GM18873 (cell line): ENCODE measurements at regions not wholly inside any gene's neighbourhood (a gene's known extent, or its start where the extent isn't known, plus 50 kb on each side); places are given as distances from the start of the nearest gene placed in this dataset.
"Not testable (repeated sequence)": the region's sequence is repeated elsewhere in the genome, so short reads cannot be mapped to it uniquely, and the experiment has no call there.

Source experiments
- ATAC-seq: cut with Tn5 transposase; IDR thresholded peaks from one replicate; pipeline ENCODE4 v1.9.1; 2021; ENCODE audit warnings: mild to moderate bottlenecking, moderate library complexity, moderate number of reproducible peaks; ENCODE audit not compliant: unreplicated experiment, low FRiP score

DNA sequence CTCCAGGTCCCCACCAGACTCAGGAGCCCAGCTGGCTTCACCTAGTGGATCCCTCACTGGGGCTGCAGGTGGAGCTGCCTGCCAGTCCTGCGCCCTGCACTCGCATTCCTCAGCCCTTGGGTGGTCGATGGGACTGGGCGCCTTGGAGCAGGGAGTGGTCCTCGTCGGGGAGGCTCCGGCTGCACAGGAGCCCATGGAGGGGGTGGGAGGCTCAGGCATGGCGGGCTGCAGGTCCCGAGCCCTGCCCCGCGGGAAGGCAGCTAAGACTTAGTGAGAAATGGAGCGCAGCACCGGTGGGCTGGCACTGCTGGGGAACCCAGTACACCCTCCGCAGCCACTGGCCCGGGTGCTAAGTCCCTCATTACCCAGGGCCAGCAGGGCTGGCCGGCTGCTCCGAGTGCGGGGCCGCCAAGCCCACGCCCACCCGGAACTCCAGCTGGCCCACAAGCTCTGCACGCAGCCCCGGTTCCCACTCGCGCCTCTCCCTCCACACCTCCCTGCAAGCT is 203.4 kb downstream of the DSC3 start:
- ATAC-seq, result not testable (repeated sequence)

DNA sequence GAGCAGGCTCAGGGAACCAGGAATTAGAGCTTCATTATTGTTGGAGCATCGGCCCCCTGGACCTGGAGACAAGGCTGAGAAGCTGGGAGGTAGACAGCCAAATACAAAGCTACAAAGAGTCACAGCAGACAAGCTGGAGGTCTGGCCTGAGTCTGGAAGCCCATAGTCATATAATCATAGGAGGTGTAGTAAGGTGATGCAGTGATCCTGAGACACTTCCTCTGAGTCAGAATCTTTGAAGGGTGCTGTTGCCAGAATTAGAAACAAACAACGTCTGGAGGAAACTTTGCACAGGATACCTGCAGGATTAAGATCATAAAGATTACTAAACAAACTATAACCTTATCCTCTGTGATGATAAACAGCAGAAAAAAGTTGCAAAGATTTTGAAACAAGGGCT is 213.8 kb downstream of the DSC3 start:
- no peak for ATAC-seq

- ATAC-seq, result no peak
Measured at GRCh38 chr18:30819619-30820018, 222.9 kb downstream of the DSC3 start.

DNA sequence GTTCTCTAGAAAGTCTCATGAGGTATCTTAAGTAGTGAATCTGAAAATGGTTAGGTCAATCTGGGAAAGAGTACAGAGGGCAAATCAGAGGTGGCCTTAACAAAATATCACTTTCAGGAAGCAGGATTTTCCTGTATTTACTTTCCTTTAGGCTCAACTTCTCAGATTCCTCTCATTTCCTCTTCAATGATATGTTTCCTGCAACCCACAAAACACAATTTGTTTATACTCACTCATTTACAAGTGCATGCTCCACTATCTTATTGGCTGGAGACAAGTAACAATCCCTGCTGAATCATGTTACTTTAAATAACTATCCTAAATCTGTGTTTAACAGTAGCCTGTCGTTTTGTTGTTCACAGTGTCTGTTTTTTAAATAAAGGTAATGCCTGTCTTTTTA is 228.1 kb downstream of the DSC3 start:
- no peak for ATAC-seq

DNA sequence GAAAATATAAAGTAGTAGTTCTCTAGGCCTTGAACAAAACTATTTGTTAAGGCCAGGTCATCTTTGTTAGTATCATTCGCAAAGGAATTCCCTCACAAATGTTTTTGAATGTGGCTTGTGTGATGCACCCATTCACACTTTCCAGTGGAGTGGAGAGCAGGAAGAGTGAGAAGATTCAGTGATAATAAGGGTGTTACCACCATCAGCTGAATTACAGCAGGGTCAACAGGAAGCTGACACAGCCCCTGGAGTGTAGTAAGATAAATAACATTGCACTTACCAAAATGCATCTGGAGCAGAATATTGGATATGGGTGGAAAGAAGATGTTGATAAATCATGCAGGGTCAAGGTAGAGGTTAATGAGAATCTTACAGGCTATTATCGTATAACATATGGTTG is 231.0 kb downstream of the DSC3 start:
- ATAC-seq, result no peak

- no peak for ATAC-seq
Measured at GRCh38 chr18:30810580-30810979, 232.0 kb downstream of the DSC3 start.

DNA sequence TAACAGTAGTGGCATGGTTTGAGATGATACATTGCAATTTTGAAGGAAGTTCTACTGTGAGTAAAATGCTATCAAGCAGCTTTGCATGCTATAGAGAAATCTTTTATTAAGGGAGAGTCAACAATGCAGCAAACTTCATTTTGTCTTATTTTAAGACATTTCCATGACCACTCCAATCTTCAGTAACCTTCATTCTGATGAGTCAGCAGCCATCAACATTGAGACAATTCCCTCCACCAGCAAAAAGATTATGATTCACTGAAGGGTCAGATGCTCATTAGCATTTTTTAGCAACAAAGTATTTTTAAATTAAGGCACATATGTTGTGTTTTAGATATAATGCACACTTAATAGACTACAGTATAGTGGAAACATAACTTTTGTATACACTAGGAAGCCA is 235.7 kb downstream of the DSC3 start:
- ATAC-seq, result no peak

DNA sequence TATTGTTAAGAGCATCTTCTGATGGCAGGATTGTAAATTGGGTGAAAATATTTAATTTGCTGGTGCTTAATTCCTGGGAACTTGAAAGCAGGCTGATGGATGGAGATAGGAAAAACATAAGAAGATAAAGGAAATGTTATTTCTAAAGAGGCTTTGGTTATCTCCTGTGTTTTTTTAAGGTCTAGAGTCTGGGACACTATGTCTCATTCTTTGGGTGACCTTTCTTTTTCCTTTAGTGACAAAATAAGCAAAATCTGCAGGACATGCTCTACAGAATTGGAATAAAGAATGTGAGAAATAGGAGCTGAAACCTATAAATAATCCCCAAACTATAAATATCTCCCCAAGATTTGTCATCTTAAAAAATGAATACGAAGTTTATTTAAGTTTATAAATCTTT is 241.7 kb downstream of the DSC3 start:
- ATAC-seq, result no peak

DNA sequence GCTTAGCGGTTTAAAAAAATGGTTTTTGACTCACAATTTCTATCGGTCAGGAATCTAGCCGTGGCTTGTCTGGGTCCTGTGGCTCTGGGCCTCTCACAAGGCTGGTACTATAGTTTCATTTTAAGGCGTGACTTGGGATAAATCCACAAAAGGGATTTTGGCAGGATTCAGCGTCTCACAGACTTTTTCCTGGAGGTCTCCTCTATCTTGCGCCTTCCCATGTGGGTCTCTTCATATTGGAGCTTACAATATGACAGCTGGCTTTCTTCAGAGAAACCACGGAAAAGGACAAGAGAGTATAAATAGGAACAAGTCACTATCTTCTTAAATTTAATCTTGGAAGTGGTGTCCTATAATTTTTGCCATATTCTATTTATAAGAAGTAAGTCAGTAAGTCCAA is 250.5 kb downstream of the DSC3 start:
- ATAC-seq, result no peak

- ATAC-seq, result not testable (repeated sequence)
Measured at GRCh38 chr18:30788411-30788991, 254.0 kb downstream of the DSC3 start.

DNA sequence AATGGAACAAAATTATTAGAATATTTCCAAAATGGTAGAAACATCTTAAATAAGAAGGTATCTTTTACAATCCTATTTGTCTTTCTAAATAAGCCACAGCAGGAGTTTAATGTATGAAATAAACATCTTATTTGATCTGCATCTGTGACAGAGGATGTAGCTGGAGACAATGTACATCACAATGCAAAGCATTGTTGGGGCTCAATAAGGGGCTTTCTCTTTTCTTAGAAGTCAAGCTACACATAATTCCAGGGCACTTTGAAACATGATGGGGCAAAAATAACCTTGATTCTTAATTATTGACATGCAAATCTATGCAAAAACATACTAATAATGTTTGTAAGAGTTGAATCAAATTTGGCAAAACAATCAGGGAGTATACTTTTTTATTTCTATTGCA is 255.1 kb downstream of the DSC3 start:
- no peak for ATAC-seq

DNA sequence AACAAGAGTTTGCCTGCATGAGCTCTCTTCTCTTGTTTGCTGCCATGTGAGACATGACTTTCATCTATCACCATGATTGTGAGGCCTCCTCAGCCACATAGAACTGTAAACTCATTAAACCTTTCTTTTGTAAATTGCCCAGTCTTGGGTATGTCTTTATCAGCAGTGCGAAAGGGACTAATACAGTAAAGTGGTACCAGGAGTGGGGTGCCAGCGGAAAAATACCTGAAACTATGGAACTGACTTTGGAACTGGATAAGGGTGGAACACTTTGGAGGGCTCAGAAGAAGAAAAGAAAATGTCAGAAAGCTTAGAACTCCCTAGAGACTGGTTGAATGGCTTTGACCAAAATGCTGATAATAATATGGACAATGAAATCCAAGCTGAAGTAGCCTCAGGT is 260.9 kb downstream of the DSC3 start:
- ATAC-seq, result no peak

- ATAC-seq, result no peak
Measured at GRCh38 chr18:30775629-30776028, 266.9 kb downstream of the DSC3 start.

GRCh38 chr18:30772170-30772569 is 270.4 kb downstream of the DSC3 start:
- ATAC-seq, result not testable (repeated sequence)

DNA sequence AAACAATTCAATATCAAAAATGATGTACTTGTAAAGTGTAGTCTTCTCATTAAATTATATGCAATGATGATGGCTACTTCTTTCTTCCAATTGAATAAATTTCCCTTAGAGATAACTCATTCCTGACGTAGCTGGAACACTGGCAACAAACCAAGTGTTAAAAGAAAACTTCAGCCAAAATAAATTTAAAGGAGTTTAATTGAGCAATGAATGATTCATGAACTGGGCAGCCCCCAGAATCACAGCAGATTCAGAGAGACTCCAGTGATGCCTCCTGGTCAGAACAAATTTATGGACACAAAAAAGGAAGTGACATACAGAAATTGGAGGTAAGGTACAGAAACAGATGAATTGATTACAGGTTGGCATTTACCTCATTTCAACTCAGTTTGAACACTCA is 276.5 kb downstream of the DSC3 start:
- ATAC-seq, result no peak

DNA sequence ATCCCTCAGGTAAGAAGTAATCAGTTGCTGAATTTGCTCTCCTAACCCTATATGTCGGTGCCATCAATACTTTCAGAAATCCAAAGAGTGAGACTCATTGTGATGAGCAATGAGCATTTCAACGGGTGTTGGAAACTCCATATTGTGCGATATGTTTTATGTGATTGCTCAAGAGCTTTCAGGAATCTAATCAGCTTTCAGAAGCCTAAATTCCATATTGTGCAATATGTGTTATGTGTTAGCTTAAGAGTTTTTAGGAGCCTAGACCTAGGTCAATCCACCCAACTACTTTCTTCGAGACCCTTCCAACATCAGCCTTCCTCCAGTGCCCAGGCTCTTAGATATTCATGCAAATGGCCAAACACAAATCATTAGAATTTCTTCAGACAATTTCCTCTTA is 277.3 kb downstream of the DSC3 start:
- no peak for ATAC-seq

DNA sequence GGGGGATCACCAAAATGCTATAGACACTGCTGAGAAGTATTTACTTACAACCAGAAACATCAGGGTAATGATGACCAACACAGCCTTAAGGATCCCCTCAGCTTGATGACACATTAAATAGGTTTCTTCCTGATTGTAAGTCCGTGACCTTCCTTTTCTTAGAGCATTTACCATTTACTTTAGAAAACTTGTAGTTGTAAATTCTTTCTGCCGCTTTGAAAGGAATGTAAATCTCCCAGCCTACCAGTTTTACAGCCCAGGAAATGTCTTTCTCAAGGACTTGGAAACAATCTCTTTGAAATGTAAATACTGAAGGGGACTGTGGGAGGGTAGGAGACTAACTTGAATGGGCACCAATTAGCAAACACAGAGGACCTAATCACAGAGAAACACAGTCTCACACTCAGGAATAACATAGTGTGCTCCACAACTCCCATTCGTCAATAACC is 278.6 kb downstream of the DSC3 start:
- no peak for ATAC-seq

DNA sequence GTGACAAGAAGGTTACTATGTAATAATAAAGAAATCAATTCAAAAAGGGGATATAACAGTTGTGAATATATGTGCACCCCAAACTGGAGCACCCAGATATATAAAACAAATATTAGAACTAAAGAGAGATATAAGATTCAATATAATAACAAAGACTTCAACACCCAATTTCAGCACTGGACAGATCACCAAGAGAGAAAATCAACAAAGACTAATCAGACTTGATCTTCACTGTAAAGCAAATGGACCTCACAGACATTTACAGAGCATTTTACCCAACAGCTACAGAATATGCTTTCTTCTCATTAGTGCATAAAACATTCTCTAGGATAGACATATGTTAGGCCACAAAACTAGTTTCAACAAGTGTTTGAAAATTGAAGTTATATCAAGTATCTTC is 287.7 kb downstream of the DSC3 start:
- ATAC-seq, result no peak

GRCh38 chr18:30748541-30748940 is 294.0 kb downstream of the DSC3 start:
- no peak for ATAC-seq

GRCh38 chr18:30746224-30746623 is 296.3 kb downstream of the DSC3 start:
- ATAC-seq, result no peak

- ATAC-seq, result no peak
Measured at GRCh38 chr18:30743033-30743432, 299.5 kb downstream of the DSC3 start.

- ATAC-seq, result no peak
Measured at GRCh38 chr18:30730915-30731314, 311.6 kb downstream of the DSC3 start.

DNA sequence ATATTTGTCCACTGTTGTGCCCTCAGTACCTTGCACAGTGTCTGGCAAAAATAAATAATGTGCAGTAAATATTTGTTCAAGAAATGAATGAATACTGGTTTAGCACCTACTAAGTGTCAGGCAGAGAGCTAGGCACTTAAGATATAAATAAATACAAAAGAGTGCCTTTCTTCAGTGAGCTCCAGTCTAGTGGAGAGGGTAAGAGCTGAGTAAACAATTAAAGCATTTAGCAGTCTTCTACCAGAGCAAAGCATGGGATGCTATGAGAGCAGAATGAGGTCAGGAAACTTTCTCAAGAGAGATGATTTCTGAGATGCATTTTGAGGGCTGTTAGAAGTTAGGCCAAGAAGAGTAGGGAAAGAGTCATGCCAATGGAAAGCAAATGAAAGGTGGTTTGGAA is 314.7 kb downstream of the DSC3 start:
- ATAC-seq, result no peak
